OCI-LY3 (cell line): ENCODE measurements at regions not wholly inside any gene's neighbourhood (a gene's known extent, or its start where the extent isn't known, plus 50 kb on each side); places are given as distances from the start of the nearest gene placed in this dataset.

Source experiments
- CTCF ChIP-seq: fragments of 200-600, 300-600 bp; sonication (generic); IDR thresholded peaks from 2 replicates; pipeline ENCODE4 v1.5.1; 2014; ENCODE audit warnings: antibody characterized with exemption, low read length, low read depth
- EZH2phosphoT487 ChIP-seq: fragments of 200-600 bp; shearing (Covaris generic); IDR thresholded peaks from 2 replicates; pipeline ENCODE4 v1.6.1; 2018; ENCODE audit warnings: antibody characterized with exemption, mixed run types, low read depth

DNA sequence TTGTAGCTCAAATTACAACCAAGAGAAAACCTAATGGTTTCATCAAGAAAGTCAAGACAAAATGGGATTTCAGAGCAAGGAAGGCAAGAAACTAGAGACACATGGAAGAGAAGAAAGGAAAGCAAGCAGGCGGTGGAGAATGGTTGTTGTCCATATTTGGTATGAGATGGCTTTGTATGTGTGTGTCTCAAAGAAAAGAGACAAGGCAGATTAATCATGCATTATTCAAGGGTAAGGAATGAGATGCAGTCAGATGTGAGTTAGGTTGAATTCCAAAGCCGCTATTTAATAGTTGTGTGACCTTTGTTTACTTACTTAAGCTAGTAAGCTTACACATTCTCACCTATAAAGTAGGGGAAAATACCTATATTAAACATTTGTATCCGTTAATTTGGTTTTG, 1029.6 kb downstream of the CDH11 start:
- TF ChIP-seq EZH2phosphoT487 = no peak
- no peak for TF ChIP-seq CTCF
